ENCODE measurements at regions not wholly inside any gene's neighbourhood (a gene's known extent, or its start where the extent isn't known, plus 50 kb on each side); places are given as distances from the start of the nearest gene placed in this dataset.

GRCh38 chr12:58028294-58028693 is 86.9 kb downstream of the ATP23 start:
- TF ChIP-seq, protein P1, sequence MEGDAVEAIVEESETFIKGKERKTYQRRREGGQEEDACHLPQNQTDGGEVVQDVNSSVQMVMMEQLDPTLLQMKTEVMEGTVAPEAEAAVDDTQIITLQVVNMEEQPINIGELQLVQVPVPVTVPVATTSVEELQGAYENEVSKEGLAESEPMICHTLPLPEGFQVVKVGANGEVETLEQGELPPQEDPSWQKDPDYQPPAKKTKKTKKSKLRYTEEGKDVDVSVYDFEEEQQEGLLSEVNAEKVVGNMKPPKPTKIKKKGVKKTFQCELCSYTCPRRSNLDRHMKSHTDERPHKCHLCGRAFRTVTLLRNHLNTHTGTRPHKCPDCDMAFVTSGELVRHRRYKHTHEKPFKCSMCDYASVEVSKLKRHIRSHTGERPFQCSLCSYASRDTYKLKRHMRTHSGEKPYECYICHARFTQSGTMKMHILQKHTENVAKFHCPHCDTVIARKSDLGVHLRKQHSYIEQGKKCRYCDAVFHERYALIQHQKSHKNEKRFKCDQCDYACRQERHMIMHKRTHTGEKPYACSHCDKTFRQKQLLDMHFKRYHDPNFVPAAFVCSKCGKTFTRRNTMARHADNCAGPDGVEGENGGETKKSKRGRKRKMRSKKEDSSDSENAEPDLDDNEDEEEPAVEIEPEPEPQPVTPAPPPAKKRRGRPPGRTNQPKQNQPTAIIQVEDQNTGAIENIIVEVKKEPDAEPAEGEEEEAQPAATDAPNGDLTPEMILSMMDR (IDR thresholded peaks at IDR 0.05; ENCODE audit: low read depth, low read length, missing input control), result no peak
- no peak for TF ChIP-seq RXRA (IDR thresholded peaks at IDR 0.05)
- TF ChIP-seq, protein P2, sequence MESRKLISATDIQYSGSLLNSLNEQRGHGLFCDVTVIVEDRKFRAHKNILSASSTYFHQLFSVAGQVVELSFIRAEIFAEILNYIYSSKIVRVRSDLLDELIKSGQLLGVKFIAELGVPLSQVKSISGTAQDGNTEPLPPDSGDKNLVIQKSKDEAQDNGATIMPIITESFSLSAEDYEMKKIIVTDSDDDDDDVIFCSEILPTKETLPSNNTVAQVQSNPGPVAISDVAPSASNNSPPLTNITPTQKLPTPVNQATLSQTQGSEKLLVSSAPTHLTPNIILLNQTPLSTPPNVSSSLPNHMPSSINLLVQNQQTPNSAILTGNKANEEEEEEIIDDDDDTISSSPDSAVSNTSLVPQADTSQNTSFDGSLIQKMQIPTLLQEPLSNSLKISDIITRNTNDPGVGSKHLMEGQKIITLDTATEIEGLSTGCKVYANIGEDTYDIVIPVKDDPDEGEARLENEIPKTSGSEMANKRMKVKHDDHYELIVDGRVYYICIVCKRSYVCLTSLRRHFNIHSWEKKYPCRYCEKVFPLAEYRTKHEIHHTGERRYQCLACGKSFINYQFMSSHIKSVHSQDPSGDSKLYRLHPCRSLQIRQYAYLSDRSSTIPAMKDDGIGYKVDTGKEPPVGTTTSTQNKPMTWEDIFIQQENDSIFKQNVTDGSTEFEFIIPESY (IDR thresholded peaks at IDR 0.05), result no peak
- TF ChIP-seq SP1 (IDR thresholded peaks at IDR 0.05), result no peak
- TF ChIP-seq TAF1 (conservative IDR thresholded peaks at IDR 0.05), result no peak
- TF ChIP-seq JUND (IDR thresholded peaks at IDR 0.05), result no peak
- TF ChIP-seq, protein P3, sequence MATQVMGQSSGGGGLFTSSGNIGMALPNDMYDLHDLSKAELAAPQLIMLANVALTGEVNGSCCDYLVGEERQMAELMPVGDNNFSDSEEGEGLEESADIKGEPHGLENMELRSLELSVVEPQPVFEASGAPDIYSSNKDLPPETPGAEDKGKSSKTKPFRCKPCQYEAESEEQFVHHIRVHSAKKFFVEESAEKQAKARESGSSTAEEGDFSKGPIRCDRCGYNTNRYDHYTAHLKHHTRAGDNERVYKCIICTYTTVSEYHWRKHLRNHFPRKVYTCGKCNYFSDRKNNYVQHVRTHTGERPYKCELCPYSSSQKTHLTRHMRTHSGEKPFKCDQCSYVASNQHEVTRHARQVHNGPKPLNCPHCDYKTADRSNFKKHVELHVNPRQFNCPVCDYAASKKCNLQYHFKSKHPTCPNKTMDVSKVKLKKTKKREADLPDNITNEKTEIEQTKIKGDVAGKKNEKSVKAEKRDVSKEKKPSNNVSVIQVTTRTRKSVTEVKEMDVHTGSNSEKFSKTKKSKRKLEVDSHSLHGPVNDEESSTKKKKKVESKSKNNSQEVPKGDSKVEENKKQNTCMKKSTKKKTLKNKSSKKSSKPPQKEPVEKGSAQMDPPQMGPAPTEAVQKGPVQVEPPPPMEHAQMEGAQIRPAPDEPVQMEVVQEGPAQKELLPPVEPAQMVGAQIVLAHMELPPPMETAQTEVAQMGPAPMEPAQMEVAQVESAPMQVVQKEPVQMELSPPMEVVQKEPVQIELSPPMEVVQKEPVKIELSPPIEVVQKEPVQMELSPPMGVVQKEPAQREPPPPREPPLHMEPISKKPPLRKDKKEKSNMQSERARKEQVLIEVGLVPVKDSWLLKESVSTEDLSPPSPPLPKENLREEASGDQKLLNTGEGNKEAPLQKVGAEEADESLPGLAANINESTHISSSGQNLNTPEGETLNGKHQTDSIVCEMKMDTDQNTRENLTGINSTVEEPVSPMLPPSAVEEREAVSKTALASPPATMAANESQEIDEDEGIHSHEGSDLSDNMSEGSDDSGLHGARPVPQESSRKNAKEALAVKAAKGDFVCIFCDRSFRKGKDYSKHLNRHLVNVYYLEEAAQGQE (IDR thresholded peaks at IDR 0.05), result no peak
- no peak for TF ChIP-seq HNF4A (conservative IDR thresholded peaks at IDR 0.05)

Measured in liver (tissue), 3 donors.